ENCODE measurements at regions not wholly inside any gene's neighbourhood (a gene's known extent, or its start where the extent isn't known, plus 50 kb on each side); places are given as distances from the start of the nearest gene placed in this dataset.
"Not testable (repeated sequence)": the region's sequence is repeated elsewhere in the genome, so short reads cannot be mapped to it uniquely, and the experiment has no call there.

DNA sequence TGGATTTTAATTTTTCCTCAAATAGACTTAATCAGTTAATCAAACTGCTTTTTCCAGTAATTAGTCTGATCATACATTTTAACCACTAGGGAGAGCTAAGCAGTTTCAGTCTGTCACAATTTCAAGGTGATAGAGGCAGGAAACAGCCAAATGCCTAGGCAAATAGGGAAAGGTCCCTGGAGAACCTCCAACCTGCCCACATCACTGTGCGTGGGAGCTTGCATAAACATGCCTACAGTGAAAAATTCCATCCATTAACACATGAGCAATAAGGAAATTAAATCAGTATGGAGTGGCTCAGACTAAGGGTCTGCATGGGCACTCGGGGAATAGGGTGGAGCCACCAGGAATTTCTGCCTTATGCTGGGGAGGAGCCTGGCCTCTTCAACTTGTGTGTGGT, 74.6 kb downstream of the AASDHPPT start:
- no peak for DNase-seq

DNA sequence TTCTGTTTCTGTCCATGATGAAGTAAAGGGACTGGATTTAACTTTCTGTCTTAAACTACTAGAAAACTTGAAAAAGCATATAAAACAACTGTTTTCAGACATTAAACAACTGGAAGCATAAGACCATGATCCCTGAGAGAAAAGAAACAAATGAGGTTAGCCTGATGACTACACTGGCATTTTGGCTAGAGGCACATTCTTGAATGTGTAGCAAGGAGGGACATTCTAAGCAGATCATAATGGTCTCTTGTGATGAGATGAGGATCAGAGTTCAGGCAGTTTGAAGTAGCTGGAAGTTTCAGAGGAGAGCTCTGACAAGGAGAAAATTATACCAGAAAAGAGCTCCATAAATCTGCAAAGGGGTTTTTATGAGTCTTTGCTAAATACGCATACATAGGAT, 75.4 kb downstream of the AASDHPPT start:
- DNase-seq = no peak

DNA sequence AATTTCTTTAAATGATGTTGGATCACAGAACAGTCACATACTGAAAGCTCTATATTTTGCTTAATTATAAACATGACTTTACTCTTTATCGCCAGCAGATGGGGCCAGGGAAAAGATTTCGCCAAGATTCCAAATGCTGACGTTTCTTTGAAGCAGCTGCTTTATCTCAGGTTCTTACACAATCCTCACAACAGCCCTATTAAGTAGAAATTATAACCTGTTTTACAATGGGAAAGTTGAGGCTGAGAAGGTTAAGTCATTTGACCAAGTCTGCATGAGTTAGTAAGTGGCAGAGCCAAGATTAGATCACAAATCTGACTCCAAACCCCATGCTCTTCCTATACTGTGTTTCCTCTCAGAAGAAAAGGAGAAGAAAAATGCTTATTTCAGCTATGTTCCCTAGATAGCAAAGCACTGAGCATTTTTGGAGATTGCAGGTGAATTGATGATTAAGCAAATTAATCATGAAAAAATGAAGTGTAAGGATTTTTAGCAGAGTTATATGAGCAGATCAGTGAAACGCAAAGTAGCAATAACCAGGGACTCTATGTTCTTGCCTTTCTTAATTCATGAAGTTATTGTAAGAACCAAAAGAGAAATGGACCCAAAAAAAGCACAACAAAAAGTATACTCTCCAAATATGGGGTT, 79.0 kb downstream of the AASDHPPT start:
- DNase-seq = no peak

DNA sequence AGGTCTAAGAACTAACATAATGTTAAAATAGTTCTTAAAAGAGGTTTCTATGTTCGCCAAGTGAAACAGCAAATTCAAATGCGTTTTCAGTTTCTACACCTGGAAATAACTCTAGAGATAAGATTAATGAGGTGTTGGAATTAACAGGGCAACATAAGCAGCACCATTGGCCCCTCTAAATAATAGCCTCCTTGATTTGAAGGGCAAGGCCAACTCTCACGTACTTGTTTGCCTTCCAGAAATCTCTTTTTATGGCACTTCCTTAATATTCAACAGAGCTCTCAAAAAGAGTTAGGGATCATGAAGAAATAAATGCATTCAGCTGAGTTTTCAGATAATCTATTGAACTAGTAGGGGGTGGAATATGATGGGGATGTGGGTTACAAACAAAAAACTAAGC, 80.9 kb downstream of the AASDHPPT start:
- DNase-seq = no peak

DNA sequence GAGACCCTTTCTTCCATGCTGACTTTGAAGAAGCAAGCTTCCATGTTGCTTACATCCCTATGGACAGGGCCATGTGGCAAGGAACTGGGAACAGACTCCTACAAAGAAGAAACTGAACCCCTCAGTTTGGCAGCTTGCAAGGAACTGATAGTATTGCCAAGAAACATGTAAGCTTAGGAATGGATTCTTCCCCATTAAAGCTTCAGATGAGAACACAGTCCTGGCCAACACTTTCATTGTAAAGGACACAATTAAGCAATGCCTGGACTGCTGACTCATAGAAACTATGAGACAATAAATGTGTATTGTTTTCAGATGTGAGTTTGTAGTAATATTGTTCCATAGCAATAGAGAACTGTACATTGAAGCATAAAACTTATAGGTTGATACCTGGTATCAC, 82.4 kb downstream of the AASDHPPT start:
- no peak for DNase-seq

DNA sequence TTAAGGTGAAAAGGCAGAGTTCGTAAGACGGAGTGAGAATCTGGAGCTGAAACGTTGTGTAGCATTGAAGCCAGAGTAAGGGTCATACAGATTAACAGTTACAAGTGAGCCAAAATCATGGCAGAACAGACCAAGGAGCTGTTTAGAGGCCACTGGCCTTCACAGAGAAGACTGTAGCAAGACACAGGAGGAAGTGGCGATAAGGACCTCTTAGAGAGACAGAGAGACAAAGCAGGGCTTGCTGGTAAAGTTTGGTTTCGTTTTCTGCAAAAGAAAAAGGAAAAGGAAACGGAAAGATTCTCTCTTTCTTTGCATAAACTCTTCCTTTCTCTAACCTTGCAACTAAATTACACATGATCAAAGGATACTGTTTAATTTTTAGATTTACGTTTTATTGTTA, 83.0 kb downstream of the AASDHPPT start:
- DNase-seq = no peak

DNA sequence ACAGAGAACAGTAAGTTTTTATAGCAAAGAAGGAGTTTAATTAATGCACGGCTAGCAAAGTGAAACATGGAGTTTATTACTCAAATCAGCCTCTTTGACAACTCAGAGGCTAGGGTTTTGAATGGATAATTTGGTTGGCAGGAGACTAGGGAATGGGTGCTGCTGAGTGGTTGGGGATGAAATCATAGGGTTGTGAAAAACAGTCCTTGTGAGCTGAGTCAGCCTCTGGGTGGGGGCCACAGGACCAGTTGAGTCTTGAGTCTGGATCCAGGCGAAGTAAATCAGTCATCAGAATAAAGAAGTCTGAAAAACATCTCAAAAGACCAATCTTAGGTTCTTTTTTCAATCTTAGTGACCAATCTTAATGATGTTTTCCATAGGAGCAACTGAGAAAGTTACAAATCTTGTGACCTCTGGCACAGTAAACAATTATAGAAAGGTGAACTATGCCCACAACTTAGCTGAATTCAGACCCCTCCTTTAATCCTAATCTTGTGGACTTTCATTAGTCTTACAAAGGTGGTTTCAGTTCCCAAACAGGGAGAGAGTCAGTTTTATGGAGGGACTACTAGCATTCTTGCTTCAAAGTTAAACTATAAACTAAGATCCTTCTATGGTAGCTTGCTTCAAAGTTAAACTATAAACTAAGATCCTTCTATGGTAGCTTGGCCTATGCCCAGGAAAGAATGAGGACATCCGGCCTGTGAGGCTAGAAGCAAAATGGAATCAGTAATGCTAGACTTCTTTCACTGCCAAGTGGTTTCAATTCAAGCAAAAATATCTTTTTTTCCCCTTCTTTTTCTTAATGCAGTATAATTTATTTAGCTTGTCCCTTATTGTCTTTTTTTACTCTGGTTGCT, 84.5 kb downstream of the AASDHPPT start:
- DNase-seq = no peak

DNA sequence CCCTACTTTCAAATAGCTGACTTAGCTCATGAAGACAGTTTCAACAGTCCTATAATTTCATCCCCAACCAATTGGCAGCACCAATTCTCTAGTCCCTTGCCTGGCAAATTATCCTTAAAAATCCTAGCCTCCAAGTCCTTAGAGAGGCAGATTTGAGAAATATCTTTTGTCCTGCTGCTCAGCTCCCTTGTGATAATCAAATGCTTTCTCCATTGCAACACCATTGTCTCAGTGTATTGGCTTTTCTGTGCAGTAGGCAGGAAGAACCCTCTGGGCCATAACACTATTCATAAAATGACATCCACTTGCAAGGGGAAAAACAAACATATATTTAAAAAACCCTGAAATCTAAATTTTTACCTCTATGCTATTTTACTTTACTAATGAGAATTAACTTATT, 89.6 kb downstream of the AASDHPPT start:
- no peak for DNase-seq

DNA sequence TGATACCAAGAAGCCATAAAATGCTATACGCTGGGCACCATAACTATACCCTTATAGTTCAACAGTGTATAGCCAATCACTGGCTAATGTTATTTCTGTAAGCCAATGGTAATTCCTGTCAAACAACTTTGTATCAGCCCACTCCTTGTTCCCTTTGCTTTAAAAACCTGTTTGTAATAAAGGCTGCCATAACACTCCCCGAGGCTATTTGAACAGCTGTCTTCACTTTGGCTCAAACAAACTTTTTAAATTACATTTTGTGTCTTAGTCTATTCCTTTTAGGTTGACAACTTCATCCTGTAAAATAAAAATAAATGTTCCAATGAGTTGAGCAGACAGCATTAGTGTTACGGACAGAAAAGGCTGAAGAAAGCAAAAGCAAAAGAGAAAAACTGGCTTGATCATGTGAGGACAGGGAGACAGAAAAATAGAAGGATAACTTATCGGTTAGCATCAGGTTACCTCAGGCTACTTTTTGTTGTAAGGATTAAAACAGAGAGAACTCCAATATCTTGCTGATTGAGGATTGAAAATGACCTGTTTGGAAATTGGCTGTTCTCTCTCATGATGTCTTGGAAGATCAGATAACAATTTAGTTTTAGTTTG, 95.0 kb downstream of the AASDHPPT start:
- DNase-seq = no peak

DNA sequence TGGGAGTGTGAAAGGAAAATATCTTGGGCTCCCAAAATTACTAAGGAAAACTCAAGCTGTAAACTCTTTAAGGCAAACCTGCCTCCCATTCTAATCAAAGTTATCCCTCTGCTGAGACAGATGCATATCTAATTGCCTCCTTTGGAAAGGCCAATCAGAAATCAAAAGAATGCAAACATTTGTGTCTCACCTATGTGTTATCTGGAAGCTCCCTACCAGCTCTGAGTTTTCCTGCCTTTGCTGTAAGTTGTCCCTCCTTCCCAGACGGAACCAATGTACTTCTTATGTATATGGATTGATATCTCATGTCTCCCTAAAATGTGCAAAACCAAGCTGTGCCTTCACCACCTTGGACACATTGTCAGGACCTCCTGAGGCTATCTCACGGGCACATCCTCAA, 95.8 kb downstream of the AASDHPPT start:
- DNase-seq = no peak

DNA sequence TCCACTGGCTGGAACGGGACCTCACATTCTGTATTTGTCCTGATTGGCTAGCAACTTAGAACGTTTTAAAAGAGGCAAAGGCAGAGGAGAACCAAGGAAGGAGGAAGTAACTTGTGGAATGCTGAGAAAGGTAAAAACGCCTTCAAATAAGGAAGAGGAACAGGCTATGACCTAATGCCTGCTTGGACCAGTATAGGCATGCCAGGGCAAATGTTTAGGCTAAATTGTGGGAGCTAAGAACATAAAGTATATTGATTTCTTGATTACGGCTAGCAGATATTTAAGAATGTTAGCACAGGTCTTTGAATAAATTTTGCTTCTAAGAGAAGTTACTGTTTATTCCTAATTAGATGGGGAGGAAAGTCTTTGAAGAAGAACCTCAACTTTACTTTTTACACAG, 96.5 kb downstream of the AASDHPPT start:
- not testable (repeated sequence) for DNase-seq

DNA sequence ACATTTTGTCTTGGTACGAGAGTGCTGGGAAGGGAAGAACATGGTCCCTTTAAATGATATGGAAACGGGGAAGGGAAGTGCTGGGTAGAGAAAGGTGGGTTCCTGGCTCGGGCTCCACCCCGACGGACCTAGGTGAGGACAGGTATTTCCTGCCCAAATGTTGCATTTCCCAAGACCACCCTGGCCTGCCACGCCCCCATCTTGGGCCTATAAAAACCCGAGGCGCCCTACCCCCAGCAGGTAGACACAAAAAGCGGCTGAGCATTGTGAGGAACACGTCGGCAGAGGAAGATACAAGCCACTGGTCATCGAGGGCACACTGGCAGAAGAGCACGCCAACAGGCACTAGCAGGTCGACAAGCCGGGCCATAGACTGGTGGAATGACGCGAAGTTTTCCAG, 99.4 kb downstream of the AASDHPPT start:
- DNase-seq = no peak

DNA sequence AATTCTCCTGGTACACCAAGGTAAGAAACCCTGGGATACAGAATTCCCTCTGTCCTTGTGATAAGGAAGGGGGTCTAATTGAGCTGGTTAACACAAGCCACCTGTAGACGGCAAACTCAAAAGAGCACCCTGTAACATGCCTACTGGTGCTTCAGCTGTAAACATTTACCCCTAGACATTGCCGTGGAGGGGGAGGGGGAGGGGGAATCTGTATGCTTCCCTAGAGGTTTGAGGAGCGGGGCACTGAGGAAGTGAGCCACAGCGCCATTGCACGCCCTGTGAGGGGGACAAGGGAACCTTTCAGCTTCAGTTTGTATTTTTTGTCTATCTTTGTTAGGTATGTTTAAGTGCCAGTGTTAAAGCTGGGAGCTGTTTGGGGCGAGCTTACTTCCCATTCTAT, 99.8 kb downstream of the AASDHPPT start:
- no peak for DNase-seq

DNA sequence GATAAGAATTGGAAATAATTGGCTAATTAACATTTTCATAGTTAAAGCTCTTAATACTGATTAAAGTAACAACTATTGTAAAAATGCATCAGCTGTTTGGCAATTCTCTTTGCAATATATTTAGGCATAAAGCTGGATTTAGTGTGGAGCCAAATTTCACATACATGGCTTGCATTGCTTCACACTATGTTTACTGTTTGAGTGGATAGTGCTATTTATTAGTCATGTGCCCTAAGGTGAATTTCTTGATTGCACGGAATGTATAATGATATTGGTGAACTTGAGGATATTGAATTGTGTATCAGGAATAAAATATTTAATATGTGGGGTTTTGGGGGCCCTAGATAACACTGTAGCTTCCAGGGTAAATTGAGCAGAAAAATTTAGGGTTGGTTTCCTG, 100.9 kb downstream of the AASDHPPT start:
- no peak for DNase-seq

DNA sequence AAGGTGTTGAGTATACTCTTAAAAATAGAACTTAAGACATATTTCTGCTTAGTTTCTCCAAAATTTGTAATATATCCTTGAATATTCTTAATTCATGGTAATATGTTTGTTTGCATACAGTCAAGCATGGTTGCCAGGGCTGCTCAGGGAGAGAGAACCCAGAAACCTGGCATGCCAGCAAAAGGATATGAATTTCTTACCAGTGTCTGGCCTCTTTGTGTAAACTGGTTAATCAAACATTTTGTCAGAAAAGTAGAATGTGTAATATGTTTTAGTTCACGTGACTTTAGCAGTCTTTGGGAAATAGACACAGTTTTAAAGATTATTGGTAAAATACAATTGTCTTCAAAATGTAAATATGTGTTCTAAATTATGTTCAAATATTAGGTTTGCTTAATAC, 101.6 kb downstream of the AASDHPPT start:
- no peak for DNase-seq

DNA sequence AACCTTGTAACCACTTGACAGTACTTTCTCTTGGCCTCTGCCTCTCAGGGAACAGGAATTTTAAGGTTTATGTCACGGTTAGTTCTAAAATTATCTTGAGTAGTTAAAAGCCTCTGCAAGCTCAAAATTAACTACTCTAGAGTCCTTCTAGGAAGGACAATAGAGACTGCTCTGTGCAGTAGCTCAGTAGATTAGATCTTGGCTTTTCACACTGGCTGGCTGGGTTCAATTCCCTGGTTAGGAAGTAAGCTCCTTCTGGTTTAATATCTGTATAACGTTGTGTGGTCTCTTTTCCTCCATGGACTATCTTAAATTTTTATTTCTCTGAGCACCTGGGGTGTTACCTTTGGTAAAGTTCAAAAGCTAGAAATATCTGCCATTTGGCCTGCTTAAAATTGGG, 109.2 kb downstream of the AASDHPPT start:
- no peak for DNase-seq

DNA sequence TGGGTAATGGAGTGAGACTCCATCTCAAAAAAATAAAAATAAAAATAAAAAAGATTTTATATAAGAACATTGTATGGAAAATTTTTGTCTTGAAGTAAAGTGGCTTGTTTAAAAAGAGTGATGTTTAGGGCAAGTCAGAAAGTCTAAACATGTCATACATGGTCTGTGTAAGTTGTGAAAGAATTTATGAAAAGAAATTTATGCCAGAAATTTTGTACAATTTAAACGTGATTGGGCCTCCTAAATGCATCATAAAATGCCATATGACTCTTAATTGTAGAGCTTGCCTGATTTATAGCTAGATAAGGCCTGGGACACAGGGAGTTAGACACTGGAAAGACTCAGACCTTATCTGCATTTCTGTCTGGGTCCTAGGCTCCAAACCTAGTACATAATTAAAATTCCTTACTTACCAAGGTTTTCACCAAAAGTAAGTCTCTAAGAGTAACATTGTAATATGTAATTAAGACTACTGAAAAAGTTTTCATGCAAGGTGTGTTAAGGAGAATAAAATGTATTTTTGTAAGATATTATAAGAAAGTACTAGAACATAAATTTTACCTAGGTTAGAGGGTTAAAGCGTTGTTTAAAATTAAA, 110.5 kb downstream of the AASDHPPT start:
- DNase-seq = no peak

DNA sequence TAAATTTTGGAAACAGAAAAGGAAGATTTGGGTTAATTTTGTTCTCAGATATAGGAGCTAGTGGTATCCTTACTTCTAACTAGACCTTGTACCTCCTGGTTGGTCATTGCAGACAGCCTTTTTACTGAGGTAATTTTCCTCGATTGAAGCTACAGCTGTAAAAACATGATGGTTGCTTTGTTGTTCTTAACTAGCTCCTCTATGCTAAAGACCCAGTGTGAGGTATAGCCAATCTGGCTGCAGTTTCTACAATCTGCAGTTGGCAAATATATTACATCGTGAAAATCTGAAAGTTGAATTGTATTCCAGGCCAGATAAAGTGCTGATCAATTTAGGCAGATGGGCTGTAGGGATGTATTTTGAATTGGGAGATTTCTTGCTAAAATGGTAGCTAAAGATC, 116.5 kb downstream of the AASDHPPT start:
- no peak for DNase-seq

DNA sequence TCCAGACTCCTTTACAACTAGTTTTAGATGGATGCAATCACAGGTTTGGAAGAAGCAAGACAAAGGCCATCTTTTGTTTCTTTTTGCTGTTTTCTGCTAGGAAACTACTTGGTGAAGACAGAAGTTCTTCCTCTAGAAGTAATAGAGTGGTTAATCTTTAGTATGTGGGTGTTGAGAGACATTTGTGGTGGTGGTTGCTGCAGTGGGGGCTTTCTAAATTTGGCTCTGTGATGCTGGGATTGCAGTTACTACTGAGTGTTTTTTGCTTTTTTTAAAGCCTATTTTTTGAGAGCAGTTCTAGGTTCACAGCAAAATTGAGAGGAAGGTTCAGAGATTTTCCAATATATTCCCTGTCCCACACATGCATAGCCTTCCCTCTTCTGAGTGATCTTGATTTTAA, 120.0 kb downstream of the AASDHPPT start:
- DNase-seq = no peak

DNA sequence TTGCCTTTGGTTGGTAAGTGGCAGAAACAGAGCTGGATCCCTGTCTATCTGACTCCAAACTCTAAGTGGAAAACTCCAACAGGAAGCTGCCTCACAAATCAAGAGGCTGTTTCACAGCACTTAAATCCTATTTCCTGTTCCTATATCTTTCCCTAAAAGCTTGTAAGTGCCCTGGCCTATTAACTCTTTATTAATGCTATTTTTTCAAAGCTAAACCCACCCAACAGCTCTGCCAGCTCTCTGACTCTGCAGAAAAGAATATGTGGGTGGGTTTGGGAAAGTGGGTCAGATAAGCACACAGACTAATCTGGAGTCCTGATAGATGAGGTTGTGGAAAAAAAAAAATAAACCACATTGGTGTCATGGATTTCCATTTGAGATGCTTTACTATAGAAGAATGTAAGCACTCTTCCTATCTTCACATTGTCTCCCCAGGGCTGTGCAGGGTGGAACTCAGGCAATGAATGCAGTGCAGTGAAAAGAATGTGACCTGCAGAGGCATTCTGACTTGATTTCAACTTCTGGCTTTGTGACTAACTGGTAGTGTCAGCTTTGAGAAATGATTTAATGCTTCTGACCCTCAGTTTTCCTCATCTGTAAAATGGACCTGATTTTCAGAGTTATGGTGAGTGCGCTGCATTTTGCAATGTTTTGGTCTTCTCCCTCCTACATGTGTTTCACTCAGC, 125.6 kb downstream of the AASDHPPT start:
- no peak for DNase-seq

DNA sequence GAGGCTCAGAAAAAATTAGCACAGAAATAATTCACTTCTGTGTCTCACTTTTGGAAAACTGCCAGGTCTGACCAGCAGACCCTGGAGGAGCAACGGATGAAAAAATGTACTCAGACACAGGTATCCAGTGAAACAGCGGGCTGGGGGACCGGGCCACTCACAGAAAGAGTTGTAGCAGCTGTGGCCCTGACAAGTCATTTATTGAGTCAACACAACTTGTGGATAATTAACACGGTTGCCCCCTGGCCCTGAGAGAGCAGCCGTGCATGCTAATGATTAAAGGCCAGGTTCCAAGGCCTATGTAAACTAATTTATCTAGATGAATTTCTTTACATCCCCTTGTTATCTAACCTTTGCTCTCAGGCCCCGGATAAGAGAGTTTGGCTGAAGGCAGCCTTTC, 131.3 kb downstream of the AASDHPPT start:
- no peak for DNase-seq

DNA sequence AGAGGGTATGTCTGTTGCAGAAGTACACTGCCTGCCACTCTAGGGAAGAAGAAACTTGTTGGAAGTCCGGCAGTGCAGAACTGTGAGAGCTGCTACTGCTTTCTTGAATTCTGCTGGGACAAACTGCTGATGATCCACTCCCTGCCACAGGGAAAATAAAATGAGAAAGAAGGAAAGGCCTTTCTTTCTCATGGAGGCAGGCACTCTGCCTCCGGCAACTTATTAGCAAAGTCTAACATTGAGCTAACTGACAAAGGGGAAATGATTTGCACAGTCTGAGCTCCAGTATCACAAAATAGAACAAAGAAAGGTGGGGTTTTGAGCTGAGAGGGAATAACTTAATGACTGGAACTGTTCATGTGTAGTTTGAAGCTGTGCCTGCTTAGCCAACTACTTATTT, 134.6 kb downstream of the AASDHPPT start:
- DNase-seq = no peak

DNA sequence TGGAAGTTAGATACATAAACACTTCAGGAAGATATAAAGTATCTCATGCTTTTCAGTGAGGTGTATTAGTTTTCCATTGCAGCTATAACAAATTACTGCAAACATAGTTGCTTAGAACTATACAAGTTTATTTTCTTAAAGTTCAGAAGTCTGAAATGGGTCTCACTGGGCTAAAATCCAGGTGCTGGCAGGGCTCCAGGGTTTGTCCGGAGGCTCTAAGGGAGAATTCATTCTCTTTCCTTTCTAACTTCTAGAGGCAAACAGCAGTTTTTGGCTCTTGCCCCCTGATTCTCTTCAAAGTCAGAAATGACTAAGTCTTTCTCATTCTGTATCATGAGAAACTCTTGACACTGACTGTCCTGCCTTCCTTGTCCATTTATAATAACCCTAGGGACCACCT, 138.8 kb downstream of the AASDHPPT start:
- no peak for DNase-seq

Data from NCI-H187 treated with DMSO at 0.1 percent for 48 hours (cell line).